Activated CD8-positive, alpha-beta T cell treated with anti-CD3 and anti-CD28 coated beads for 36 hours (primary cell): ENCODE measurements at regions not wholly inside any gene's neighbourhood (a gene's known extent, or its start where the extent isn't known, plus 50 kb on each side); places are given as distances from the start of the nearest gene placed in this dataset.

Experiments used
- ATAC-seq: fragments of 200-7000 bp; cut with Tn5 transposase; one replicate; pipeline ENCODE4 v1.10.0; 2021; ENCODE audit warnings: mild to moderate bottlenecking, moderate library complexity
- CTCF ChIA-PET: fragments of 350-600 bp; sonication (Branson Sonifier 250); formaldehyde crosslinking; loops from one replicate; lab custom pipeline; 2021; ENCODE audit warnings: antibody characterized with exemption; lab: Charles Lee
- POLR2A ChIA-PET: fragments of 350-600 bp; sonication (Branson Sonifier 250); formaldehyde crosslinking; loops from one replicate; lab custom pipeline; 2021; ENCODE audit warnings: antibody characterized with exemption; lab: Charles Lee
- DNase-seq: peaks from one replicate; pipeline ENCODE4 v3.0.0-alpha.2; 2020
- H3K27ac Mint-ChIP-seq: one replicate; pipeline ENCODE4 v1.8.0; 2021; ENCODE audit warnings: mild to moderate bottlenecking, mixed read lengths
- H3K27me3 Mint-ChIP-seq: one replicate; pipeline ENCODE4 v1.8.0; 2021; ENCODE audit warnings: mixed read lengths
- H3K36me3 Mint-ChIP-seq: one replicate; pipeline ENCODE4 v1.8.0; 2021; ENCODE audit warnings: low read depth, mixed read lengths
- H3K4me1 Mint-ChIP-seq: one replicate; pipeline ENCODE4 v1.8.0; 2021; ENCODE audit warnings: low read depth, mixed read lengths
- H3K4me3 Mint-ChIP-seq: one replicate; pipeline ENCODE4 v1.8.0; 2021; ENCODE audit warnings: mild to moderate bottlenecking, moderate library complexity, mixed read lengths
- H3K9me3 Mint-ChIP-seq: one replicate; pipeline ENCODE4 v1.8.0; 2021; ENCODE audit warnings: mixed read lengths
- intact Hi-C: fragments of 100-400 bp; cut with micrococcal nuclease; formaldehyde crosslinking; loops from one replicate; pipeline ENCODE4 v1.10.0; 2022
- TF ChIP-seq, protein P1 (sequence below): fragments of 200-600 bp; IDR thresholded peaks from one replicate; pipeline ENCODE4 v1.8.0; 2022; ENCODE audit warnings: antibody characterized with exemption, mild to moderate bottlenecking

DNA sequence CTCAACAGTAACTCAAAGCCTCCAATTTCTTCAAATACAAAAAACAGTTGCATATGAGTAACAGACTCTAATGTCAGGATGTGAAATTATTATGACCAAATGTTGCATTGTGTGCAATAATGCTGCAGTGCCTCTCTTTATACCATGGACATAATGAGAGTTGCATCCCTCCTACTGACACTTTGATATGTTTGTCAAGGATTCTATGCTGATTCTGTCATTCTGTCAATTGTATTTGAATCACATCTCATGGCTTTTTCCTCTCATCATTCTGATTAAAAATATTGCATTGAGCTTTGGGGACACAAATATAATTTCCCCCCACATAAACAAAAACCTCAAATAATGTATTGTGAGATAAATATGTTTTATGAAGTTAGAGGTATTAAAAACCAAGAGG, 84.6 kb upstream of the SGCE start:
- ChIA-PET CTCF (no interaction called here), POLR2A (no interaction called here)
- H3K27ac Mint-ChIP-seq: no peak overlapping the region
- no peak for DNase-seq
- ATAC-seq: no peak
- TF ChIP-seq, protein P1, sequence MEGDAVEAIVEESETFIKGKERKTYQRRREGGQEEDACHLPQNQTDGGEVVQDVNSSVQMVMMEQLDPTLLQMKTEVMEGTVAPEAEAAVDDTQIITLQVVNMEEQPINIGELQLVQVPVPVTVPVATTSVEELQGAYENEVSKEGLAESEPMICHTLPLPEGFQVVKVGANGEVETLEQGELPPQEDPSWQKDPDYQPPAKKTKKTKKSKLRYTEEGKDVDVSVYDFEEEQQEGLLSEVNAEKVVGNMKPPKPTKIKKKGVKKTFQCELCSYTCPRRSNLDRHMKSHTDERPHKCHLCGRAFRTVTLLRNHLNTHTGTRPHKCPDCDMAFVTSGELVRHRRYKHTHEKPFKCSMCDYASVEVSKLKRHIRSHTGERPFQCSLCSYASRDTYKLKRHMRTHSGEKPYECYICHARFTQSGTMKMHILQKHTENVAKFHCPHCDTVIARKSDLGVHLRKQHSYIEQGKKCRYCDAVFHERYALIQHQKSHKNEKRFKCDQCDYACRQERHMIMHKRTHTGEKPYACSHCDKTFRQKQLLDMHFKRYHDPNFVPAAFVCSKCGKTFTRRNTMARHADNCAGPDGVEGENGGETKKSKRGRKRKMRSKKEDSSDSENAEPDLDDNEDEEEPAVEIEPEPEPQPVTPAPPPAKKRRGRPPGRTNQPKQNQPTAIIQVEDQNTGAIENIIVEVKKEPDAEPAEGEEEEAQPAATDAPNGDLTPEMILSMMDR: no peak
- no peak overlapping the region for H3K4me3 Mint-ChIP-seq
- H3K36me3 Mint-ChIP-seq: no peaks in the 10 kb centered on the region
- intact Hi-C loops: no loop called here
- no peaks in the 10 kb centered on the region for H3K4me1 Mint-ChIP-seq
- H3K9me3 Mint-ChIP-seq: no peaks in the 10 kb centered on the region
- no peaks in the 10 kb centered on the region for H3K27me3 Mint-ChIP-seq

DNA sequence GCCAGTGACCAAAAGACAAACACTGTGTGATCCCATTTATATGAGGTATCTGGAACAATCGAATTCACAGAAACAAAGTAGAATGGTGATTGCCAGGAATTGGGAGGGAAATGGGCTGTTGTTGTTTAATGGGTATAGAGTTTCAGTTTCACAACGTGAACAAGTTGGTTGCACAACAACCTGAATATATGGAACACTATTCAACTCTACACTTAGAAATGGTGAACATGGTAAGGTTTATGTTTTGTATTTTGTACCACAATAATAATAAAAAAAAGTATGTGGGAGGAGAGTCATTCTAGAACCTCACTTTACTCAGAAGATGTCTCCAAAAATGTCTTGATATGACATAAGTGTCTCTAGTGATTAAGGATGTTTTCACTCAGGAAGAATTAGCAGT, 85.2 kb upstream of the SGCE start:
- Mint-ChIP-seq H3K9me3 (no peaks in the 10 kb centered on the region), H3K4me3 (no peak overlapping the region), H3K27me3 (no peaks in the 10 kb centered on the region), H3K27ac (no peak overlapping the region), H3K4me1 (no peaks in the 10 kb centered on the region), H3K36me3 (no peaks in the 10 kb centered on the region)
- intact Hi-C loops: no loop called here
- DNase-seq (no peak), ATAC-seq (no peak)
- TF ChIP-seq, protein P1: no peak
- ChIA-PET POLR2A (no interaction called here), CTCF (no interaction called here)

DNA sequence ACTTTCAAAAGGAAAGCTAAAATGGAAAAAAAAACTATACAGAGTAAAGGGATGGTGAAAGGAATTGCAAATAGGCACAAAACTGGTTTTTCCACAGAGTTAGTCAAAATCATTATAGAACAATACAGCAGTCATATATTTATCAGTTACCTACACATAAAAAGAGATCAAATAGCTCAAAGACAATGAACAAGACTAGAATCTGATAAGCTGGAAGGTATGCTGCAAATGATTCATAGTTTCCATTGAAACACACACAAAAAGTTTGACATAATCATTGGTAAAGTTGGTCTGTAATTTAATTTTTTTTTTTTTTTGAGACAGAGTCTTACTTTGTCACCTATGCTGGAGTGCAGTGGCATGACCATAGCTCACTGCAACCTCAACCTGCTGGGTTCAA, 92.4 kb upstream of the SGCE start:
- no peak overlapping the region for H3K4me3 Mint-ChIP-seq
- H3K9me3 Mint-ChIP-seq: peaks cover 8% of the 10 kb centered on the region
- no peak for DNase-seq
- H3K4me1 Mint-ChIP-seq: no peaks in the 10 kb centered on the region
- TF ChIP-seq, protein P1: no peak
- CTCF ChIA-PET: no interaction called here
- no peak for ATAC-seq
- intact Hi-C loops: no loop called here
- H3K27me3 Mint-ChIP-seq: no peaks in the 10 kb centered on the region
- no peaks in the 10 kb centered on the region for H3K36me3 Mint-ChIP-seq
- POLR2A ChIA-PET: interaction anchor here (0.7 kb wide), 1 partner anchor 292 kb away, joined by 3 read pairs; no protein-coding TSS in a partner anchor
- H3K27ac Mint-ChIP-seq: no peak overlapping the region

DNA sequence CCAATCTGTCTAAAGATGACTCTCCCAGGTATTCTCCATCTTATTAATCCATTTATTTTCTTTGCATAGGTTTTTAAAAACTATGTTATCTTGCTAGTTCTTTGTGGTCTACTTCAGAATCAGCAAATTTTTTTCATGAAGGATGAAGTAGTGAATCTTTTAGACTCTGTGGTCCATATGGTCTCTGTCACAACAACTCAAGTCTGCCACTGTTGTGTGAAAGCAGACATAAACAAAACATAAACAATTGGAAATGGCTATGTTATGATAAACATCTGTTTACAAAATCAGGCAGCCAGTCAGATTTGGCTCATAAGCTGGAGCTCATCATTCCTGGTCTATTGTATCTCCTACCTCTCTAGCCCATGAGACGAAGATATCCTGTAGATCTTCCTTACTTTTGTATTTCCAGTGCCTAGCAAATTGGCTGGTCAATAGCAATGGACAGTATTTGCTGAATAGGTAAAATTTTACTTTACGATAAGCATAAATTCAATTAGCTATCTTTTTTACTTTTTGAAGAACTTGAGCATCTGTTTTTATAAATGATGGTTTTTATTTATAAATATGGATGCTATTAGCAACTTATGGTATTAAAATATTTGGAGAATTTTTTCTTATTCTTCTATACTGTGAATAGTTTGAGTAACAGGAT, 104.6 kb upstream of the SGCE start:
- ChIA-PET POLR2A (no interaction called here), CTCF (no interaction called here)
- Mint-ChIP-seq H3K4me1 (no peaks in the 10 kb centered on the region), H3K27me3 (peaks cover 3% of the 10 kb centered on the region), H3K27ac (no peak overlapping the region), H3K9me3 (peaks cover 5% of the 10 kb centered on the region), H3K4me3 (no peak overlapping the region), H3K36me3 (no peaks in the 10 kb centered on the region)
- DNase-seq: no peak
- TF ChIP-seq, protein P1: no peak
- ATAC-seq: no peak
- intact Hi-C loops: no loop called here

DNA sequence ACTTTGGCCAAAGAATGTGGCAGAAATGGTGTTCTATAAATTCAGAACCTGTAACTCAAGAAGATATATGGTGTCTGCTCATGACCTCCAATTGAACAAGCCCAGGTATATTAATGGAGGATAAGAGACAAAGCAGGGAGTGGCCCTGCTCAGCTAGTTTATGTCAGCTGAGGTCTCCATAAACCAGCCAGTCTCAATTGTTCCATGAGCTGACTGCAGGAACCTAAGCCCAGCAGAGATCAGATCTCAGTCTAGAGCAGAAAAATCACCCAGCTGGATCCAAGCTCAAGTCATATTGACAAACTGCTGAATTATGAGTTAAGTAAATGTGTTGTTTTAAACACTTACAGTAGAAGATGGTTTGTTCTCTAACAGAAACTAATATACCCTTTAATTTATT, 105.5 kb upstream of the SGCE start:
- peaks cover 3% of the 10 kb centered on the region for H3K27me3 Mint-ChIP-seq
- intact Hi-C loops: no loop called here
- ATAC-seq (no peak), DNase-seq (no peak)
- TF ChIP-seq, protein P1: no peak
- H3K9me3 Mint-ChIP-seq: peaks cover 4% of the 10 kb centered on the region
- ChIA-PET CTCF (no interaction called here), POLR2A (no interaction called here)
- no peak overlapping the region for H3K27ac Mint-ChIP-seq
- H3K4me1 Mint-ChIP-seq: no peaks in the 10 kb centered on the region
- no peak overlapping the region for H3K4me3 Mint-ChIP-seq
- H3K36me3 Mint-ChIP-seq: no peaks in the 10 kb centered on the region
